Neuronal stem cell (in vitro differentiated cells): ENCODE measurements at regions not wholly inside any gene's neighbourhood (a gene's known extent, or its start where the extent isn't known, plus 50 kb on each side); places are given as distances from the start of the nearest gene placed in this dataset.

Experiments used
- DNase-seq: peaks from one replicate; pipeline ENCODE4 v3.0.0-alpha.2; 2013; ENCODE audit warnings: low spot score
- H2AFZ ChIP-seq: one replicate; pipeline ENCODE4 v1.6.1; 2013; ENCODE audit warnings: mild to moderate bottlenecking, low read length, inconsistent platforms
- H2AK5ac ChIP-seq: 2 replicates; pipeline ENCODE4 v1.6.1; 2013; ENCODE audit warnings: low read depth, mild to moderate bottlenecking, inconsistent platforms, low read length, moderate library complexity, mixed read lengths
- H2BK120ac ChIP-seq: 2 replicates; pipeline ENCODE4 v1.6.1; 2013; ENCODE audit warnings: low read depth, mild to moderate bottlenecking, inconsistent platforms, low read length, moderate library complexity, mixed read lengths
- H2BK12ac ChIP-seq: one replicate; pipeline ENCODE4 v1.6.1; 2013; ENCODE audit warnings: low read length, inconsistent platforms
- H2BK15ac ChIP-seq: 2 replicates; pipeline ENCODE4 v1.6.1; 2013; ENCODE audit warnings: mild to moderate bottlenecking, low read length, inconsistent platforms, mixed read lengths
- H2BK5ac ChIP-seq: one replicate; pipeline ENCODE4 v1.6.1; 2013; ENCODE audit warnings: inconsistent platforms, mild to moderate bottlenecking, low read length, moderate library complexity
- H3K14ac ChIP-seq: one replicate; pipeline ENCODE4 v1.6.1; 2013; ENCODE audit warnings: low read length, inconsistent platforms
- H3K18ac ChIP-seq: 2 replicates; pipeline ENCODE4 v1.6.1; 2013; ENCODE audit warnings: low read length, inconsistent platforms
- H3K23ac ChIP-seq: 2 replicates; pipeline ENCODE4 v1.6.1; 2013; ENCODE audit warnings: low read depth, mild to moderate bottlenecking, mixed read lengths, low read length, inconsistent platforms; ENCODE audit not compliant: poor library complexity
- H3K27ac ChIP-seq: replicated peaks from 3 replicates; pipeline ENCODE4 v1.5.1; 2013; ENCODE audit warnings: low read length, inconsistent platforms
- H3K27me3 ChIP-seq, 3 experiments: 2 replicates each; pipeline ENCODE4 v1.6.1; 2013; ENCODE audit warnings: low read length in 3 of 3, mild to moderate bottlenecking in 2 of 3, inconsistent platforms in 1 of 3, low read depth in 1 of 3, mixed read lengths in 1 of 3, moderate library complexity in 1 of 3; ENCODE audit not compliant: control insufficient read depth in 3 of 3, insufficient read depth in 3 of 3
- H3K36me3 ChIP-seq, 2 donors: replicated peaks in 1 of 2; 2 replicates each; pipeline ENCODE4 v1.6.1; 2013; ENCODE audit warnings: low read length in 2 of 2; ENCODE audit not compliant: control insufficient read depth in 2 of 2, insufficient read depth in 2 of 2
- H3K4ac ChIP-seq: 2 replicates; pipeline ENCODE4 v1.6.1; 2013; ENCODE audit warnings: inconsistent platforms, mild to moderate bottlenecking, low read length, moderate library complexity
- H3K4me1 ChIP-seq, 2 donors: 1 replicate in 1 of 2; 2 replicates in 1 of 2; pipeline ENCODE4 v1.6.1; 2013; ENCODE audit warnings: low read length in 2 of 2, low read depth in 1 of 2; ENCODE audit not compliant: control insufficient read depth in 2 of 2, insufficient read depth in 1 of 2
- H3K4me2 ChIP-seq: one replicate; pipeline ENCODE4 v1.6.1; 2013; ENCODE audit warnings: mild to moderate bottlenecking, low read length, inconsistent platforms; ENCODE audit not compliant: insufficient read depth, poor library complexity, severe bottlenecking
- H3K4me3 ChIP-seq, 2 donors: 2 replicates each; pipeline ENCODE4 v1.5.1; 2013; ENCODE audit warnings: low read length in 2 of 2, mild to moderate bottlenecking in 2 of 2, inconsistent platforms in 1 of 2, moderate library complexity in 1 of 2
- H3K79me1 ChIP-seq: one replicate; pipeline ENCODE4 v1.6.1; 2013; ENCODE audit warnings: low read depth, mild to moderate bottlenecking, inconsistent platforms, low read length, moderate library complexity
- H3K9ac ChIP-seq: one replicate; pipeline ENCODE4 v1.6.1; 2013; ENCODE audit warnings: mild to moderate bottlenecking, low read depth, low read length, inconsistent platforms; ENCODE audit not compliant: poor library complexity
- H3K9me3 ChIP-seq, 2 donors: replicated peaks in 1 of 2; 2 replicates each; pipeline versions ENCODE3 to v1.6.1; 2013; ENCODE audit warnings: low read length in 2 of 2, mild to moderate bottlenecking in 2 of 2, inconsistent platforms in 1 of 2, low read depth in 1 of 2, mixed read lengths in 1 of 2, moderate library complexity in 1 of 2; ENCODE audit not compliant: control insufficient read depth in 2 of 2, insufficient read depth in 1 of 2
- H4K8ac ChIP-seq: one replicate; pipeline ENCODE4 v1.6.1; 2013; ENCODE audit warnings: low read depth, mild to moderate bottlenecking, inconsistent platforms, low read length, moderate library complexity
- H4K91ac ChIP-seq: one replicate; pipeline ENCODE4 v1.6.1; 2013; ENCODE audit warnings: low read length, low read depth, mild to moderate bottlenecking, inconsistent platforms; ENCODE audit not compliant: poor library complexity
- WGBS, 2 donors: extraction: QIAGEN DNeasy Blood & Tissue Kit; methylation state at CpG; one replicate each; pipeline ENCODE4 v1.1.7; 2013; ENCODE audit warnings: missing lambda C conversion rate in 2 of 2, mixed read lengths in 1 of 2; ENCODE audit not compliant: insufficient read length in 2 of 2, insufficient replicate concordance in 1 of 2; ENCODE audit errors: extremely low coverage in 2 of 2; 5-methylcytosine and 5-hydroxymethylcytosine counted together

DNA sequence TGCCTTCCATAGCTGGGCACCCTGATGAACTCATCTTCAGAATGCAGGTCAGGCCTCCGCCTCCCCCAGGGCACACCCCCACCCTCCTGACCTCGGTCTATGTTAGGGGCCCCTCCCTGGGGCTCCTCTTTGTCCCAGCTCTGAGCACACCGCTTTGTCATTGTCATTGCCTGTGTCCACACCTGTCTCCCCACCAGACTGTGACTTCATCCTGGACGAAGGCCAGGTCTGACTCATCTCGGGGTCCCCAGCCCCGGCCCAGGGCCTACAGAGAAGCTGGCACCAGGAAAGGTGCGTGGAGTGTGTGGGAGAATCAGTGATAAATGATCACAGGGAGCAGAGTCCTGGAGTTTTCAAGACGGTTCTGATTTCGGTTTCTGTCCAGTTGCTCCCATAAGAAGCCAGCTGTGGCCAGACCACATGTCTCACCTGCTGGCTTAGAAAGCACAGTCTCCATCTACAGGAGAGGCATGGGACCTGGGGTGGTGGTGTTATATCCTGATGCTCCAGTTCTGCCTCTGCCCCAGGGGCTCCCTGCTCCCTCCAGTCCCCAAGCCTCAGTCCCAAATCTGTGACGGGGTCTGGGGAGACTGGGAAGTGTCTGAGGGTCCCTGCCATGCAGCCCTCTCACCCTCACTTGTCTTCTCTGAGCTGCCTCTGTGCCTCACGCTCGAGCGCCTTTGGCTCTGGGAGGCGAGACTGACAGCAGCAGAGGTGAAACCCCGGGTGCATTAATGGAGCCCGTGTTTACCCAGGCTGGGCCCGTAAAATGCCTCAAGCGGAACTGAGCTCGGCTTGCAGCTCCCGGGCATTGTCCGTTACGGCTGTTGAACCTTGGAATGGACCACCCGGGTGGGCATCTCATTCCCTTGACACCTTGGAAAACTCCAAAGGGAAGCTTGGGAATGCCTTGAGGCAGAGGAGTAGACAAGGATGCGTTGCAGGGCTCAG is 85.5 kb upstream of the WNT11 start:
- H3K27me3 ChIP-seq: peaks cover 0 to 9% (median 0%) of the 10 kb centered on the region in 3 experiments
- no peak overlapping the region for H3K23ac ChIP-seq
- H3K4me3 ChIP-seq: no peak overlapping the region
- no peak overlapping the region for H3K4me2 ChIP-seq
- peaks cover 0 to 11% of the 10 kb centered on the region in 2 donors for H3K4me1 ChIP-seq
- no peaks in the 10 kb centered on the region for H3K9me3 ChIP-seq
- no peaks in the 10 kb centered on the region for H3K36me3 ChIP-seq
- no peak for DNase-seq
- no peak overlapping the region for H3K9ac ChIP-seq
- no peaks in the 10 kb centered on the region for H3K79me1 ChIP-seq
- H2BK12ac ChIP-seq: no peak overlapping the region
- H4K91ac ChIP-seq: no peak overlapping the region
- H2BK5ac ChIP-seq: no peak overlapping the region
- H3K4ac ChIP-seq: peak overlapping the region; percentile 96
- H3K18ac ChIP-seq: peak overlapping the region; percentile 78
- no peak overlapping the region for H4K8ac ChIP-seq
- WGBS, 2 donors: no CpG with 5 or more reads among the region's 24 CpGs
- H2AFZ ChIP-seq: no peak overlapping the region
- no peak overlapping the region for H3K27ac ChIP-seq
- H2AK5ac ChIP-seq: no peak overlapping the region
- H2BK120ac ChIP-seq: no peak overlapping the region
- no peak overlapping the region for H2BK15ac ChIP-seq
- no peak overlapping the region for H3K14ac ChIP-seq

DNA sequence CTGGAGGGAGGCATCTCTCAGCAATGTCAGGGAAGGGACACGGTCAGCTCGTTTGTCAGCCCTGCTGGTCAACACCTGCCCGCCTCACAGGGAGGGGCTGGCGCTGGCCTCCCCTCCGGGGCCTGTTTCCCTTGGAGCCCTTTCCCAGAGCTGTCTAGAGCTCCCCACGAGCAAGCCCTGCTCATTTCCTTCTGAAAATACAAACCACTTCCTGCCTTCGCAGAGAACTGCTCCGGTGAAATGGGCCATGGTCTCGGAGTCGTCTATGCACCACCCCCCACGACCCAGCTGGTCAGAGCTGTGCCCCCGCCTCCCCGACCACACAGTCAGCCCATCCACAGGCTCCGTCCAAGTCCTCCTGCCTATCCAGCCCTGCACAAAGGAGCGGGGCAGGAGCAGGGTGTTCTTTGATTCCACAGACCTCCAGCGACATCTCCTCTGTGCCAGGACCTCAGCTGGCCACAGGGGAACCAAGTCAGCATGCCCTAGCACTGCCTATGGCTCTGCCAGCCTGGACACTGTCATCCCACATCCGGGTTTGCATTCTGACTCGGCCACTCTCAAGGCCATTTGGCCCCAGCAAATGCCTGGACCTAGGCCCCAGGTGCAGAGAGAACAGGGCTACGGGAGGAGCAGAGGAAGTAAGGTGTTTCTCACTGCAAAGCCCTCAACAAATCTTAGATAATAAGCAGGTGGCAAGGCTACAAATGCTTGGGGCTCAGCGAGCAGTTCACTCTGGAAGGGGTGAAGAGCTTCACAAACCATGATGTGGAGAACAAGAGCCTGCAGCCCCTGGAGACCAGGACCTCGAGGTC is 82.1 kb upstream of the WNT11 start:
- Histone ChIP-seq H3K4me3 (no peak overlapping the region), H3K27me3 (peaks cover 0 to 15% (median 0%) of the 10 kb centered on the region in 3 experiments), H2BK15ac (peak overlapping the region; percentile 45), H2BK120ac (no peak overlapping the region), H2BK5ac (peak overlapping the region; percentile 15), H3K23ac (peak overlapping the region; percentile 39), H3K14ac (peak overlapping the region; percentile 74), H3K4me1 (peaks cover 0 to 25% of the 10 kb centered on the region in 2 donors), H3K79me1 (no peaks in the 10 kb centered on the region), H2AK5ac (peak overlapping the region; percentile 86), H3K9ac (no peak overlapping the region), H4K8ac (peak overlapping the region; percentile 92), H2BK12ac (peak overlapping the region; percentile 4), H3K4ac (no peak overlapping the region), H3K36me3 (no peaks in the 10 kb centered on the region), H3K9me3 (no peaks in the 10 kb centered on the region), H3K4me2 (no peak overlapping the region), H4K91ac (peak overlapping the region; percentile 57), H3K27ac (no peak overlapping the region), H2AFZ (peak overlapping the region; percentile 66), H3K18ac (peak overlapping the region; percentile 73)
- no CpG with 5 or more reads among the region's 21 CpGs for WGBS, 2 donors
- no peak for DNase-seq

DNA sequence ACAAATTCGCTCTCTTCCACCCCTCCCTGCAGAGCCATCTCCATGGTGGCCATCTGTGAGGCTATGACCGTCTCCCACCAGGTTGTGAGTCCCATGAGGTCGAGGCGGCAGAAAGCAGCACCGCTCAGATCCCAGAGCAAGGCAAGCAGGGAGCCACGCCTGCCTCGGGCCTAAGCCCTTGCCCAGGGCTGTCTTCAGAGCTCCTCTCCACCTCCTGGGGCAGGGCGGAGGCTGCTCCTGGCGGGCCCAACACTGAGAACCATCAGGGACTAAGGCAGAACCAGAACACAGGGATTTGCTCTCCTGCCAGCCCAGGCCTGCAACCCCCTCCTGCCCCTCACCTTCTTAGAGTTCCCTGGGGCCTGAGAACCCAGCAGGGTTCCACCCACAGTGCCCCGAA is 80.9 kb upstream of the WNT11 start:
- Histone ChIP-seq H3K4me1 (peaks cover 0 to 31% of the 10 kb centered on the region in 2 donors), H2BK120ac (peak overlapping the region; percentile 73), H2BK15ac (peak overlapping the region; percentile 90), H3K9me3 (no peaks in the 10 kb centered on the region), H3K18ac (peak overlapping the region; percentile 85), H3K9ac (no peak overlapping the region), H2AFZ (peak overlapping the region; percentile 18), H3K27ac (no peak overlapping the region), H2BK5ac (no peak overlapping the region), H3K36me3 (no peaks in the 10 kb centered on the region), H4K8ac (peak overlapping the region; percentile 56), H3K23ac (no peak overlapping the region), H3K27me3 (peaks cover 0 to 21% (median 0%) of the 10 kb centered on the region in 3 experiments), H3K79me1 (no peaks in the 10 kb centered on the region), H4K91ac (peak overlapping the region; percentile 78), H3K4me3 (no peak overlapping the region), H3K4me2 (no peak overlapping the region), H2BK12ac (no peak overlapping the region), H3K14ac (no peak overlapping the region), H2AK5ac (peak overlapping the region; percentile 40), H3K4ac (no peak overlapping the region)
- DNase-seq: no peak
- no CpG with 5 or more reads among the region's 10 CpGs for WGBS, 2 donors
